Kidney (tissue), 13 donors: ENCODE measurements at regions not wholly inside any gene's neighbourhood (a gene's known extent, or its start where the extent isn't known, plus 50 kb on each side); places are given as distances from the start of the nearest gene placed in this dataset.

Source experiments
- DNase-seq, 5 donors: peaks; one replicate each; pipeline ENCODE4 v3.0.0-alpha.2; 2013 to 2020
- FAIRE-seq: peaks from 2 replicates; lab custom pipeline; 2012; peaks lifted over from hg19 to GRCh38; lab: Jason Lieb, UNC
- H3K27ac ChIP-seq, 2 donors: one replicate each; pipeline ENCODE4 v1.7.0; 2013; ENCODE audit warnings: low read depth in 2 of 2, low read length in 2 of 2, inconsistent platforms in 1 of 2
- H3K27me3 ChIP-seq: one replicate; pipeline ENCODE4 v1.7.1; 2013; ENCODE audit warnings: low read length, inconsistent platforms; ENCODE audit not compliant: control insufficient read depth, insufficient read depth
- H3K36me3 ChIP-seq, 3 donors: one replicate each; pipeline versions ENCODE4 v1.7.0 to v1.7.1; 2013; ENCODE audit warnings: low read length in 3 of 3, control low read depth in 1 of 3, inconsistent platforms in 1 of 3; ENCODE audit not compliant: insufficient read depth in 3 of 3, control insufficient read depth in 2 of 3
- H3K4me1 ChIP-seq, 3 donors: one replicate each; pipeline versions ENCODE4 v1.7.0 to v1.7.1; 2013; ENCODE audit warnings: low read length in 3 of 3, inconsistent platforms in 1 of 3, low read depth in 1 of 3; ENCODE audit not compliant: control insufficient read depth in 2 of 3, insufficient read depth in 2 of 3
- H3K4me3 ChIP-seq, 3 donors: one replicate each; pipeline versions ENCODE4 v1.7.0 to v1.8.1; 2013; ENCODE audit warnings: low read length in 3 of 3, control low read depth in 1 of 3, inconsistent platforms in 1 of 3
- H3K9ac ChIP-seq, 3 donors: one replicate each; pipeline versions ENCODE4 v1.7.0 to v1.7.1; 2013; ENCODE audit warnings: low read length in 3 of 3, control low read depth in 1 of 3, inconsistent platforms in 1 of 3
- H3K9me3 ChIP-seq, 3 donors: one replicate each; pipeline versions ENCODE4 v1.7.0 to v1.7.1; 2013; ENCODE audit warnings: low read length in 3 of 3, control low read depth in 1 of 3, inconsistent platforms in 1 of 3; ENCODE audit not compliant: control insufficient read depth in 2 of 3, insufficient read depth in 1 of 3
- CTCF ChIP-seq: IDR thresholded peaks from 3 replicates; pipeline ENCODE4 v1.5.1; 2012; ENCODE audit warnings: mild to moderate bottlenecking, moderate library complexity, borderline replicate concordance; ENCODE audit not compliant: insufficient read depth; ENCODE audit errors: extremely low read depth
- intact Hi-C: fragments of 100-400 bp; cut with DNase I; formaldehyde crosslinking; loops from one replicate; pipeline ENCODE4 v1.11.1; 2022
- donor health status: control.
- donor health status: control.
- donor health status: control.
- donor health status: control.
- donor health status: control.
- donor health status: DM: yes; HTN: yes; CAD: no.
- donor health status: Normal renal cell carcinoma (clear cell type).

GRCh38 chr21:35840949-35841348, 219.4 kb downstream of the SETD4 start:
- DNase-seq: no peak
- no peaks in the 10 kb centered on the region for H3K36me3 ChIP-seq
- TF ChIP-seq CTCF: no peak
- no peak overlapping the region for H3K9ac ChIP-seq
- no peaks in the 10 kb centered on the region for H3K4me1 ChIP-seq
- H3K4me3 ChIP-seq: no peak overlapping the region
- no peaks in the 10 kb centered on the region for H3K9me3 ChIP-seq
- intact Hi-C loops: loop anchor here (10.0 kb wide), 1 partner anchor 1096 kb away; no protein-coding TSS in a partner anchor
- no peak overlapping the region for H3K27ac ChIP-seq
- no peaks in the 10 kb centered on the region for H3K27me3 ChIP-seq
- no peak for FAIRE-seq

GRCh38 chr21:35840197-35840799, 220.0 kb downstream of the SETD4 start:
- no peaks in the 10 kb centered on the region for H3K9me3 ChIP-seq
- peak in 3 of 5 donors; percentile 56 to 88 (median 79) for DNase-seq
- no peak overlapping the region for H3K27ac ChIP-seq
- no peaks in the 10 kb centered on the region for H3K36me3 ChIP-seq
- H3K27me3 ChIP-seq: no peaks in the 10 kb centered on the region
- peak; percentile 81 for TF ChIP-seq CTCF
- H3K4me3 ChIP-seq: no peak overlapping the region
- FAIRE-seq: peak; percentile 68
- intact Hi-C loops: loop anchor here (10.0 kb wide), 1 partner anchor 1095 kb away; no protein-coding TSS in a partner anchor
- H3K9ac ChIP-seq: no peak overlapping the region
- H3K4me1 ChIP-seq: no peaks in the 10 kb centered on the region

GRCh38 chr21:35838987-35839763, 221.2 kb downstream of the SETD4 start:
- H3K27ac ChIP-seq: no peak overlapping the region
- H3K4me1 ChIP-seq: no peaks in the 10 kb centered on the region
- H3K9ac ChIP-seq: no peak overlapping the region
- no peaks in the 10 kb centered on the region for H3K9me3 ChIP-seq
- H3K36me3 ChIP-seq: no peaks in the 10 kb centered on the region
- no peaks in the 10 kb centered on the region for H3K27me3 ChIP-seq
- TF ChIP-seq CTCF: no peak
- no peak for FAIRE-seq
- no peak overlapping the region for H3K4me3 ChIP-seq
- intact Hi-C loops: no loop called here
- no peak for DNase-seq
